Duodenal mucosa (tissue), 2 donors: ENCODE measurements at regions not wholly inside any gene's neighbourhood (a gene's known extent, or its start where the extent isn't known, plus 50 kb on each side); places are given as distances from the start of the nearest gene placed in this dataset.
"Not testable (repeated sequence)": the region's sequence is repeated elsewhere in the genome, so short reads cannot be mapped to it uniquely, and the experiment has no call there.

Source experiments
- H3K27ac ChIP-seq: one replicate; pipeline ENCODE4 v1.7.0; 2013; ENCODE audit warnings: low read depth, low read length
- H3K27me3 ChIP-seq, 2 donors: one replicate each; pipeline ENCODE4 v1.7.0; 2013; ENCODE audit warnings: low read length in 2 of 2, control low read depth in 1 of 2; ENCODE audit not compliant: insufficient read depth in 2 of 2, control insufficient read depth in 1 of 2
- H3K36me3 ChIP-seq, 2 donors: one replicate each; pipeline ENCODE4 v1.7.0; 2013; ENCODE audit warnings: low read length in 2 of 2, control low read depth in 1 of 2; ENCODE audit not compliant: insufficient read depth in 2 of 2, control insufficient read depth in 1 of 2
- H3K4me1 ChIP-seq, 2 donors: one replicate each; pipeline ENCODE4 v1.7.0; 2013; ENCODE audit warnings: low read length in 2 of 2, control low read depth in 1 of 2; ENCODE audit not compliant: insufficient read depth in 2 of 2, control insufficient read depth in 1 of 2
- H3K4me3 ChIP-seq, 2 donors: one replicate each; pipeline ENCODE4 v1.7.0; 2013; ENCODE audit warnings: low read length in 2 of 2, low read depth in 1 of 2
- H3K9ac ChIP-seq, 2 donors: one replicate each; pipeline ENCODE4 v1.7.0; 2013; ENCODE audit warnings: low read length in 2 of 2, low read depth in 1 of 2
- H3K9me3 ChIP-seq, 2 donors: one replicate each; pipeline ENCODE4 v1.7.0; 2013; ENCODE audit warnings: low read length in 2 of 2, control low read depth in 1 of 2; ENCODE audit not compliant: control insufficient read depth in 1 of 2

- Histone ChIP-seq H3K9me3 (no peaks in the 10 kb centered on the region), H3K27me3 (no peaks in the 10 kb centered on the region), H3K9ac (no peak overlapping the region), H3K4me1 (no peaks in the 10 kb centered on the region), H3K27ac (no peak overlapping the region), H3K36me3 (no peaks in the 10 kb centered on the region), H3K4me3 (no peak overlapping the region)
Observed at GRCh38 chrX:43423876-43424275, 232.2 kb upstream of the MAOA start.

GRCh38 chrX:43436517-43436916 lies 219.6 kb upstream of the MAOA start:
- no peaks in the 10 kb centered on the region for H3K9me3 ChIP-seq
- H3K36me3 ChIP-seq = no peaks in the 10 kb centered on the region
- H3K9ac ChIP-seq = no peak overlapping the region
- no peak overlapping the region for H3K27ac ChIP-seq
- H3K4me1 ChIP-seq = no peaks in the 10 kb centered on the region
- H3K4me3 ChIP-seq = no peak overlapping the region
- H3K27me3 ChIP-seq = no peaks in the 10 kb centered on the region

GRCh38 chrX:43446752-43447151 lies 209.3 kb upstream of the MAOA start:
- no peaks in the 10 kb centered on the region for H3K4me1 ChIP-seq

GRCh38 chrX:43448688-43449087 lies 207.4 kb upstream of the MAOA start:
- H3K9me3 ChIP-seq = peaks cover 7 to 9% of the 10 kb centered on the region in 2 donors
- H3K4me1 ChIP-seq = no peaks in the 10 kb centered on the region
- H3K27me3 ChIP-seq = no peaks in the 10 kb centered on the region
- H3K9ac ChIP-seq = no peak overlapping the region
- no peak overlapping the region for H3K4me3 ChIP-seq
- no peaks in the 10 kb centered on the region for H3K36me3 ChIP-seq
- no peak overlapping the region for H3K27ac ChIP-seq

More at GRCh38 chrX:43446752-43447151, 209.3 kb upstream of the MAOA start:
- Histone ChIP-seq H3K27me3 (no peaks in the 10 kb centered on the region), H3K9me3 (peaks cover 1 to 5% of the 10 kb centered on the region in 2 donors), H3K36me3 (no peaks in the 10 kb centered on the region), H3K9ac (no peak overlapping the region), H3K27ac (no peak overlapping the region), H3K4me3 (no peak overlapping the region)

GRCh38 chrX:43450355-43450754 lies 205.7 kb upstream of the MAOA start:
- Histone ChIP-seq H3K9me3 (peaks cover 7 to 9% of the 10 kb centered on the region in 2 donors), H3K27ac (no peak overlapping the region), H3K27me3 (no peaks in the 10 kb centered on the region), H3K36me3 (no peaks in the 10 kb centered on the region), H3K4me1 (no peaks in the 10 kb centered on the region), H3K4me3 (no peak overlapping the region), H3K9ac (no peak overlapping the region)

- H3K27ac ChIP-seq, H3K4me3 ChIP-seq, H3K36me3 ChIP-seq, H3K9me3 ChIP-seq, H3K27me3 ChIP-seq, H3K9ac ChIP-seq, H3K4me1 ChIP-seq: not testable (repeated sequence)
Observed at GRCh38 chrX:43451976-43452686, 204.0 kb upstream of the MAOA start.

GRCh38 chrX:43456063-43456462 lies 200.0 kb upstream of the MAOA start:
- H3K9ac ChIP-seq = no peak overlapping the region
- peaks cover 7 to 9% of the 10 kb centered on the region in 2 donors for H3K9me3 ChIP-seq
- no peak overlapping the region for H3K4me3 ChIP-seq
- peaks cover 0 to 3% of the 10 kb centered on the region in 2 donors for H3K4me1 ChIP-seq
- H3K27me3 ChIP-seq = no peaks in the 10 kb centered on the region
- H3K27ac ChIP-seq = no peak overlapping the region
- no peaks in the 10 kb centered on the region for H3K36me3 ChIP-seq

- Histone ChIP-seq H3K9me3 (peaks cover under 1 to 6% of the 10 kb centered on the region in 2 donors), H3K4me1 (peaks cover 0 to 3% of the 10 kb centered on the region in 2 donors), H3K27ac (no peak overlapping the region), H3K36me3 (no peaks in the 10 kb centered on the region), H3K9ac (no peak overlapping the region), H3K4me3 (no peak overlapping the region), H3K27me3 (no peaks in the 10 kb centered on the region)
Observed at GRCh38 chrX:43456906-43457305, 199.2 kb upstream of the MAOA start.

GRCh38 chrX:43467608-43468234 lies 188.4 kb upstream of the MAOA start:
- no peaks in the 10 kb centered on the region for H3K27me3 ChIP-seq
- no peaks in the 10 kb centered on the region for H3K4me1 ChIP-seq
- no peaks in the 10 kb centered on the region for H3K9me3 ChIP-seq
- H3K36me3 ChIP-seq = no peaks in the 10 kb centered on the region
- H3K4me3 ChIP-seq = no peak overlapping the region
- H3K9ac ChIP-seq = no peak overlapping the region
- no peak overlapping the region for H3K27ac ChIP-seq

GRCh38 chrX:43469391-43470054 lies 186.6 kb upstream of the MAOA start:
- H3K27me3 ChIP-seq = no peaks in the 10 kb centered on the region
- H3K9ac ChIP-seq = no peak overlapping the region
- no peak overlapping the region for H3K27ac ChIP-seq
- no peaks in the 10 kb centered on the region for H3K36me3 ChIP-seq
- H3K4me1 ChIP-seq = no peaks in the 10 kb centered on the region
- no peak overlapping the region for H3K4me3 ChIP-seq
- H3K9me3 ChIP-seq = no peaks in the 10 kb centered on the region
